CD14-positive monocyte (primary cell): ENCODE measurements at regions not wholly inside any gene's neighbourhood (a gene's known extent, or its start where the extent isn't known, plus 50 kb on each side); places are given as distances from the start of the nearest gene placed in this dataset.

Source experiments
- DNase-seq, 3 donors: peaks; one replicate each; pipeline ENCODE4 v3.0.0-alpha.2; 2011 to 2022
- H2AFZ ChIP-seq: 2 replicates; pipeline ENCODE4 v1.6.0; 2012; ENCODE audit warnings: mild to moderate bottlenecking, low read depth, low read length, inconsistent platforms; ENCODE audit not compliant: insufficient read depth, poor library complexity, severe bottlenecking
- H3K27ac ChIP-seq, 2 donors: 1 replicate in 1 of 2; 2 replicates in 1 of 2; pipeline ENCODE4 v1.5.1; 2012 to 2013; ENCODE audit warnings: low read length in 2 of 2, control low read depth in 1 of 2, inconsistent platforms in 1 of 2, low read depth in 1 of 2, mild to moderate bottlenecking in 1 of 2
- H3K27me3 ChIP-seq, 2 donors: one replicate each; pipeline versions ENCODE4 v1.6.0 to v1.6.1; 2011 to 2013; ENCODE audit warnings: low read length in 2 of 2; ENCODE audit not compliant: control insufficient read depth in 2 of 2, insufficient read depth in 2 of 2
- H3K36me3 ChIP-seq, 2 donors: replicated peaks in 1 of 2; 1 replicate in 1 of 2; 2 replicates in 1 of 2; pipeline versions ENCODE4 v1.5.1 to v1.6.1; 2012 to 2013; ENCODE audit warnings: low read length in 2 of 2, control low read depth in 1 of 2, inconsistent platforms in 1 of 2, mild to moderate bottlenecking in 1 of 2; ENCODE audit not compliant: insufficient read depth in 2 of 2, control insufficient read depth in 1 of 2
- H3K4me1 ChIP-seq, 2 donors: 1 replicate in 1 of 2; 2 replicates in 1 of 2; pipeline versions ENCODE4 v1.5.1 to v1.6.1; 2012 to 2013; ENCODE audit warnings: low read length in 2 of 2, control low read depth in 1 of 2, inconsistent platforms in 1 of 2, mild to moderate bottlenecking in 1 of 2, moderate library complexity in 1 of 2; ENCODE audit not compliant: insufficient read depth in 2 of 2, control insufficient read depth in 1 of 2
- H3K4me2 ChIP-seq: replicated peaks from 2 replicates; pipeline ENCODE3; 2012; ENCODE audit warnings: low read length, moderate library complexity, mild to moderate bottlenecking; ENCODE audit not compliant: poor library complexity, severe bottlenecking; ENCODE audit errors: extremely low read depth
- H3K4me3 ChIP-seq, 3 experiments: fragments of 200-600 bp in 1 of 3; sonication (generic) in 1 of 3; replicated peaks in 1 of 3; 1 replicate in 2 of 3; 2 replicates in 1 of 3; pipeline ENCODE4 v1.5.1; 2011 to 2013; ENCODE audit warnings: low read length in 3 of 3, mild to moderate bottlenecking in 3 of 3, control low read depth in 2 of 3, low read depth in 2 of 3, inconsistent platforms in 1 of 3, moderate library complexity in 1 of 3
- H3K79me2 ChIP-seq: 2 replicates; pipeline ENCODE4 v1.6.0; 2012; ENCODE audit warnings: mild to moderate bottlenecking, control low read depth, inconsistent platforms, low read length, moderate library complexity; ENCODE audit not compliant: insufficient read depth
- H3K9ac ChIP-seq: 2 replicates; pipeline ENCODE4 v1.6.0; 2017; ENCODE audit warnings: low read length, mild to moderate bottlenecking; ENCODE audit not compliant: insufficient read depth, poor library complexity, severe bottlenecking
- H3K9me3 ChIP-seq, 2 donors: replicated peaks in 1 of 2; 1 replicate in 1 of 2; 2 replicates in 1 of 2; pipeline versions ENCODE4 v1.5.1 to v1.6.1; 2012 to 2013; ENCODE audit warnings: low read length in 2 of 2, control low read depth in 1 of 2; ENCODE audit not compliant: control insufficient read depth in 1 of 2, insufficient read depth in 1 of 2
- H4K20me1 ChIP-seq: 2 replicates; pipeline ENCODE4 v1.6.0; 2012; ENCODE audit warnings: mild to moderate bottlenecking, low read length, control low read depth, moderate library complexity; ENCODE audit not compliant: insufficient read depth
- H3K27ac Mint-ChIP-seq, 7 donors: one replicate each; pipeline ENCODE4 v1.8.0; 2020; ENCODE audit warnings: mild to moderate bottlenecking in 7 of 7, mixed read lengths in 7 of 7, moderate library complexity in 6 of 7, inconsistent platforms in 2 of 7
- H3K27me3 Mint-ChIP-seq, 3 donors: one replicate each; pipeline ENCODE4 v1.8.0; 2021 to 2022; ENCODE audit warnings: low read depth in 3 of 3, mild to moderate bottlenecking in 3 of 3, mixed read lengths in 3 of 3, moderate library complexity in 3 of 3, inconsistent platforms in 1 of 3
- H3K36me3 Mint-ChIP-seq, 2 donors: one replicate each; pipeline ENCODE4 v1.8.0; 2020; ENCODE audit warnings: mixed read lengths in 2 of 2, inconsistent platforms in 1 of 2, mild to moderate bottlenecking in 1 of 2
- H3K4me1 Mint-ChIP-seq: one replicate; pipeline ENCODE4 v1.8.0; 2020; ENCODE audit warnings: mild to moderate bottlenecking, mixed read lengths
- H3K4me3 Mint-ChIP-seq, 2 donors: one replicate each; pipeline ENCODE4 v1.8.0; 2020; ENCODE audit warnings: mild to moderate bottlenecking in 2 of 2, mixed read lengths in 2 of 2, moderate library complexity in 1 of 2
- H3K9me3 Mint-ChIP-seq, 7 donors: one replicate each; pipeline ENCODE4 v1.8.0; 2020 to 2022; ENCODE audit warnings: mixed read lengths in 7 of 7, mild to moderate bottlenecking in 6 of 7, moderate library complexity in 6 of 7, inconsistent platforms in 2 of 7
- CTCF ChIP-seq: fragments of 200-600 bp; IDR thresholded peaks from one replicate; pipeline ENCODE4 v1.8.0; 2022; ENCODE audit warnings: antibody characterized with exemption, mild to moderate bottlenecking
- WGBS: methylation state at CpG from one replicate; pipeline ENCODE4 v1.1.5; 2013; ENCODE audit warnings: missing lambda C conversion rate; ENCODE audit not compliant: insufficient coverage; 5-methylcytosine and 5-hydroxymethylcytosine counted together
- intact Hi-C, 2 donors: fragments of 100-400 bp; cut with micrococcal nuclease; formaldehyde crosslinking; loops; one replicate each; pipeline versions ENCODE4 v1.15.0 to v1.15.1; 2023

DNA sequence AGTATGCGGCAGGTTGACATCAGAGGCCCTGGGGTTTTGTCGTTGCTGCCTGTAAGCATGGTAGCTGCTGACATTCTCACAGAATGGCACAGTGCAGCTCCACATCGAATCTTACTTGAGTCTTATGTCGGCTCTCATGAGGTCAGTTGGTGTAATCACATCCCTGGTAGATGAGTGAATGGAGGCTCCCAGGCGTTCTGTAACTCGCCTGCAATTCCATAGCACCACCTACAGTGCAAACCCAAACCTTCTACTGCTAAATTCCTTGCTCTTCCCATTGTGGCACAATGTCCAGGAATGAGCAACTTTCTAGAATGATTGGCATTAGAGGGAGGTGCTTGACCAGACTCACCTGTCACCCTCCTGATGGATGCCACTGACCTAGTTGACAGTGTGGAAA lies 578.4 kb downstream of the CCDC171 start:
- TF ChIP-seq CTCF, result no peak
- H3K9ac ChIP-seq, result no peak overlapping the region
- Mint-ChIP-seq H3K27me3 (peaks cover 0 to 2% (median 0%) of the 10 kb centered on the region in 3 donors), H3K27ac (no peak overlapping the region), H3K4me3 (no peak overlapping the region), H3K4me1 (peaks cover 5% of the 10 kb centered on the region), H3K9me3 (peaks cover 0 to 7% (median 2%) of the 10 kb centered on the region in 7 donors), H3K36me3 (no peaks in the 10 kb centered on the region)
- no peaks in the 10 kb centered on the region for H4K20me1 ChIP-seq
- H3K36me3 ChIP-seq, result no peaks in the 10 kb centered on the region
- no peaks in the 10 kb centered on the region for H3K9me3 ChIP-seq
- H2AFZ ChIP-seq, result no peak overlapping the region
- DNase-seq, result no peak
- H3K4me1 ChIP-seq, result no peaks in the 10 kb centered on the region
- no peak overlapping the region for H3K4me2 ChIP-seq
- 88% methylated on average over 4 of the region's 6 CpGs for WGBS
- H3K27me3 ChIP-seq, result no peaks in the 10 kb centered on the region
- H3K27ac ChIP-seq, result no peak overlapping the region
- no peak overlapping the region for H3K4me3 ChIP-seq
- no peaks in the 10 kb centered on the region for H3K79me2 ChIP-seq
- intact Hi-C loops, result no loop called here

DNA sequence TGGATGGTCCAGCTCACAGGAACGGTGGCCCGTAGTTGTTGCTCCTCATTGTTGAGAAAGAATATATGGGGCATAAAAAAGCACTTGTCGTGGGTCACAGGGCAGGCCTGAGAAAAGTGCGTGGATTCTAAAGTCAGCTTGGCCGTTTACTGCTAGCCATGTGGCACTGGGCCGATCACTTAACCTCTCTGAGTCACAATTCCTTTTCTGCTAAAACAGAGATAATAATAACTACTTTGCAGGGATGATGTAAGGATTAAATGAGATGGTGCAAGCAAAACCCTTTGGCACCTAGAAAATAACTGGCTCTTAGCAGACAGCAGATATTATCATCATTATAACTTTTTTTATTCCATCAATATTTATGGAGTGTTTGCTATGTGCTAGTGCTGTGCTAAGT lies 579.7 kb downstream of the CCDC171 start:
- Histone ChIP-seq H3K79me2 (no peaks in the 10 kb centered on the region), H2AFZ (no peak overlapping the region), H4K20me1 (no peaks in the 10 kb centered on the region), H3K36me3 (no peaks in the 10 kb centered on the region), H3K27ac (no peak overlapping the region), H3K9me3 (no peaks in the 10 kb centered on the region), H3K4me2 (no peak overlapping the region), H3K9ac (no peak overlapping the region), H3K4me3 (no peak overlapping the region), H3K4me1 (no peaks in the 10 kb centered on the region), H3K27me3 (no peaks in the 10 kb centered on the region)
- H3K4me1 Mint-ChIP-seq, result peaks cover 5% of the 10 kb centered on the region
- intact Hi-C loops, result no loop called here
- peaks cover 0 to 2% (median 0%) of the 10 kb centered on the region in 3 donors for H3K27me3 Mint-ChIP-seq
- no peak overlapping the region for H3K4me3 Mint-ChIP-seq
- TF ChIP-seq CTCF, result no peak
- H3K27ac Mint-ChIP-seq, result peak overlapping the region in 1 of 7 donors; percentile 40
- peaks cover 0 to 3% (median 0%) of the 10 kb centered on the region in 7 donors for H3K9me3 Mint-ChIP-seq
- no peak for DNase-seq
- 92% methylated on average over 2 of the region's 6 CpGs for WGBS
- H3K36me3 Mint-ChIP-seq, result no peaks in the 10 kb centered on the region
